ENCODE measurements at regions not wholly inside any gene's neighbourhood (a gene's known extent, or its start where the extent isn't known, plus 50 kb on each side); places are given as distances from the start of the nearest gene placed in this dataset.

DNA sequence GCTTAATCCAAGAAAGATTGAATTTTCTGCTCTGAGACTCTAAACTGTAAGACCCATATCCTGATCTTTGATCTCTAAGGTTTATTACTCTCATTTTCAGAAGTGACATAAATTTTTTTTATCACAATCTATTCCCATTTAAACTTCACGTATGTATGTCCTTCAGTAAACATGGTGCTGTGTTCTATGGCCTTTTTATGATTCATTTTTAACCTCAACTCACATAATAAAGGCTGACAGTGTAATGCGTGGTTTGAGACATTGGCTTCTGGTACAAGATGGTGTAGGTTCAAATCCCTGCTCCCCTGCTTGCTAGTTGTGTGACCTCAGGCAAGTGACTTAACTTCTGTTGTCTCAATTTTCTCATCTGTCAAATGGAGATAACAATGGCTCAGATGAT lies 306.0 kb upstream of the AADAT start (continued):
- TF ChIP-seq ZNF274 (IDR thresholded peaks at IDR 0.05; ENCODE audit: borderline replicate concordance, extremely low read depth, low read length) (no peak), POLR2A (IDR thresholded peaks at IDR 0.05; ENCODE audit: control extremely low read depth in 1 of 2, low read depth in 2 of 2, low read length in 2 of 2) (no peak), GTF2F1 (IDR thresholded peaks at IDR 0.05; ENCODE audit: borderline replicate concordance, low read depth, low read length) (no peak), CBX5 (IDR thresholded peaks at IDR 0.05; ENCODE audit: low read depth, low read length) (no peak)
